ENCODE measurements at regions not wholly inside any gene's neighbourhood (a gene's known extent, or its start where the extent isn't known, plus 50 kb on each side); places are given as distances from the start of the nearest gene placed in this dataset.

DNA sequence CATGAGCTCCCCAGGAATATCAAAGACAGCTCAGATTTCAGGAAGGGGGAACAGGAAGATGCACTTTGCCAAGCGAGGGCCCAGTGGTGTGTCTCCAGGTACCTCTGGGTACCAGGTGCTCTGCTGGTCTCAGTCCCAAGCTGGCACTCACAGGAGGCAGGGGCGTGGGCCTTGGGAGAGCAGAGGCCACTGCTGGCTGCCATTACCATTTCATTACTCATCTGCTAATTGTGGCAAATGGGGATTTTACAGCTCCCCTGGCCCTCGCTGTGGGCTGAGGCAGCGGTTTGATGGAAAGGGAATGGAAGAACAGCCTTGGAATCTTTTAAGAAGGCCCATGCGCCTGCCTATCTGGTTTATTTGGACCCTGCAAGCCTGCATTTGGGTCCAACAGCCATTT is 192.0 kb upstream of the NAV2 start:
- H3K27me3 ChIP-seq (replicated peaks in 1 of 4; ENCODE audit: control extremely low read depth in 1 of 4, control insufficient read depth in 3 of 4, insufficient read depth in 4 of 4, low read length in 3 of 4): peaks cover 0 to 3% (median under 1%) of the 10 kb centered on the region in 4 experiments
- no peaks in the 10 kb centered on the region for H4K20me1 ChIP-seq (ENCODE audit: control insufficient read depth, insufficient read depth, low read length, poor library complexity, severe bottlenecking)
- no peak overlapping the region for H3K9ac ChIP-seq (ENCODE audit: low read length)
- peaks cover 0 to 6% of the 10 kb centered on the region in 2 donors for H3K4me1 ChIP-seq (ENCODE audit: control insufficient read depth in 2 of 2, insufficient read depth in 2 of 2, low read length in 2 of 2)
- intact Hi-C loops (cut with micrococcal nuclease): no loop called here
- no peaks in the 10 kb centered on the region for H3K9me3 Mint-ChIP-seq (ENCODE audit: insufficient read depth)
- H2AFZ ChIP-seq (ENCODE audit: insufficient read depth, low read depth, low read length, poor library complexity, severe bottlenecking): no peak overlapping the region
- no peak overlapping the region for H3K27ac ChIP-seq (ENCODE audit: low read length in 2 of 2)
- H3K27me3 Mint-ChIP-seq: peaks cover 6% of the 10 kb centered on the region
- DNase-seq (no peak), ATAC-seq (ENCODE audit: low read depth) (no peak)
- H3K4me3 ChIP-seq (ENCODE audit: control extremely low read depth in 1 of 5, extremely low read depth in 1 of 5, insufficient read depth in 1 of 5, low read depth in 2 of 5, low read length in 4 of 5): no peak overlapping the region
- CTCF ChIA-PET: no interaction called here
- no peaks in the 10 kb centered on the region for H3K36me3 ChIP-seq (replicated peaks in 1 of 2; ENCODE audit: control extremely low read depth in 1 of 2, control insufficient read depth in 1 of 2, extremely low read depth in 1 of 2, insufficient read depth in 2 of 2, low read length in 1 of 2)
- no peak overlapping the region for H3K4me2 ChIP-seq (replicated peaks; ENCODE audit: low read depth, low read length, poor library complexity, severe bottlenecking)
- no peak overlapping the region for H3K4me3 Mint-ChIP-seq
- no peaks in the 10 kb centered on the region for H3K9me3 ChIP-seq (ENCODE audit: control extremely low read depth in 1 of 3, control insufficient read depth in 2 of 3, insufficient read depth in 1 of 3, low read length in 2 of 3)
- 85% methylated on average over 5 of the region's 5 CpGs for WGBS (ENCODE audit: insufficient coverage)
- no peak overlapping the region for H3K27ac Mint-ChIP-seq
- POLR2A ChIA-PET: no interaction called here
- TF ChIP-seq, protein P1, sequence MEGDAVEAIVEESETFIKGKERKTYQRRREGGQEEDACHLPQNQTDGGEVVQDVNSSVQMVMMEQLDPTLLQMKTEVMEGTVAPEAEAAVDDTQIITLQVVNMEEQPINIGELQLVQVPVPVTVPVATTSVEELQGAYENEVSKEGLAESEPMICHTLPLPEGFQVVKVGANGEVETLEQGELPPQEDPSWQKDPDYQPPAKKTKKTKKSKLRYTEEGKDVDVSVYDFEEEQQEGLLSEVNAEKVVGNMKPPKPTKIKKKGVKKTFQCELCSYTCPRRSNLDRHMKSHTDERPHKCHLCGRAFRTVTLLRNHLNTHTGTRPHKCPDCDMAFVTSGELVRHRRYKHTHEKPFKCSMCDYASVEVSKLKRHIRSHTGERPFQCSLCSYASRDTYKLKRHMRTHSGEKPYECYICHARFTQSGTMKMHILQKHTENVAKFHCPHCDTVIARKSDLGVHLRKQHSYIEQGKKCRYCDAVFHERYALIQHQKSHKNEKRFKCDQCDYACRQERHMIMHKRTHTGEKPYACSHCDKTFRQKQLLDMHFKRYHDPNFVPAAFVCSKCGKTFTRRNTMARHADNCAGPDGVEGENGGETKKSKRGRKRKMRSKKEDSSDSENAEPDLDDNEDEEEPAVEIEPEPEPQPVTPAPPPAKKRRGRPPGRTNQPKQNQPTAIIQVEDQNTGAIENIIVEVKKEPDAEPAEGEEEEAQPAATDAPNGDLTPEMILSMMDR (IDR thresholded peaks at IDR 0.05): no peak
- TF ChIP-seq EZH2 (IDR thresholded peaks at IDR 0.05; ENCODE audit: borderline replicate concordance, insufficient read depth, low read depth, low read length, poor library complexity, severe bottlenecking): no peak
- peaks cover 3% of the 10 kb centered on the region for H3K4me1 Mint-ChIP-seq
- no peaks in the 10 kb centered on the region for H3K79me2 ChIP-seq (ENCODE audit: control insufficient read depth, insufficient read depth, low read length)

DNA sequence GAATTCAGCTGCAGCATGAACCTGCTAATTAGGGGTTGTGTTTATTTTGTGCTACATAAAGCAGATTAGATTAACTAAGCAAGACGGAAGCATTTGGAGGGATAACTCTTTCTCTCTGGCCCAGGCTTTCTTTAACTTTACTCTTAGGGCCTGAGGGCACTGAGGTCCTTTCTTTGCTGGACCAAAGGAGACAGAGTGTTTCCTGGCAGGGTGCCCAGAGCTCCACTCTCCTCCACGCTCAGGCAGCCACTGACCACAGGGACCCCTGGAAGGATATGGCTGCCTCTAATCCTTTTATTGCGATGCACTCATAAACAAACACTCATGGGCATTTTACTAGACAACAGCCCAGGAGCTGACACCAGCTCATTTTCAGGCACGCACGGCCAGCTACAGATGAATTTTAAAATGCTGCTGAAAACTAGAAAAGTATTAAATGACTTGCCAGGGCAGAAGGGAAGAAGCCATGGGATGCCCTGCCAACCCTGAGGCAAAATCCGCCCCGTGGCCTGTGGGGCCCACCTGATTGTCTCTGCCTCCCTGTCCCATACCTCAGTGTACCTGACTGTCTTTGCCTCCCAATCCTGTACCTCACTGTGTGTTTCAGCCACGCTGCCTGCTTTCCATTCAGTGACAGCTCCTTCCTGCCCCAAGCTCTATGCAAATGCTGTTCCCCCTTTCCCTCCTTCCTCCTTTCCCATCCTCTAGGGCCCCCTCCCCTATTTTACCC is 192.6 kb upstream of the NAV2 start:
- peaks cover 6% of the 10 kb centered on the region for H3K27me3 Mint-ChIP-seq
- no peaks in the 10 kb centered on the region for H4K20me1 ChIP-seq (ENCODE audit: control insufficient read depth, insufficient read depth, low read length, poor library complexity, severe bottlenecking)
- CTCF ChIA-PET: no interaction called here
- H3K27me3 ChIP-seq (replicated peaks in 1 of 4; ENCODE audit: control extremely low read depth in 1 of 4, control insufficient read depth in 3 of 4, insufficient read depth in 4 of 4, low read length in 3 of 4): peaks cover 0 to 5% (median under 1%) of the 10 kb centered on the region in 4 experiments
- ATAC-seq (ENCODE audit: low read depth) (no peak), DNase-seq (no peak)
- H2AFZ ChIP-seq (ENCODE audit: insufficient read depth, low read depth, low read length, poor library complexity, severe bottlenecking): no peak overlapping the region
- no peak for TF ChIP-seq EZH2 (IDR thresholded peaks at IDR 0.05; ENCODE audit: borderline replicate concordance, insufficient read depth, low read depth, low read length, poor library complexity, severe bottlenecking)
- TF ChIP-seq, protein P1 (IDR thresholded peaks at IDR 0.05): no peak
- WGBS (ENCODE audit: insufficient coverage): 65% methylated on average over 4 of the region's 8 CpGs
- no peaks in the 10 kb centered on the region for H3K9me3 ChIP-seq (ENCODE audit: control extremely low read depth in 1 of 3, control insufficient read depth in 2 of 3, insufficient read depth in 1 of 3, low read length in 2 of 3)
- H3K9ac ChIP-seq (ENCODE audit: low read length): no peak overlapping the region
- H3K4me3 ChIP-seq (ENCODE audit: control extremely low read depth in 1 of 5, extremely low read depth in 1 of 5, insufficient read depth in 1 of 5, low read depth in 2 of 5, low read length in 4 of 5): no peak overlapping the region
- no peak overlapping the region for H3K4me3 Mint-ChIP-seq
- H3K4me1 Mint-ChIP-seq: no peaks in the 10 kb centered on the region
- H3K4me2 ChIP-seq (replicated peaks; ENCODE audit: low read depth, low read length, poor library complexity, severe bottlenecking): no peak overlapping the region
- H3K9me3 Mint-ChIP-seq (ENCODE audit: insufficient read depth): no peaks in the 10 kb centered on the region
- POLR2A ChIA-PET: no interaction called here
- H3K36me3 ChIP-seq (replicated peaks in 1 of 2; ENCODE audit: control extremely low read depth in 1 of 2, control insufficient read depth in 1 of 2, extremely low read depth in 1 of 2, insufficient read depth in 2 of 2, low read length in 1 of 2): no peaks in the 10 kb centered on the region
- H3K27ac Mint-ChIP-seq: no peak overlapping the region
- H3K27ac ChIP-seq (ENCODE audit: low read length in 2 of 2): no peak overlapping the region
- H3K4me1 ChIP-seq (ENCODE audit: control insufficient read depth in 2 of 2, insufficient read depth in 2 of 2, low read length in 2 of 2): peaks cover 0 to under 1% of the 10 kb centered on the region in 2 donors
- no peaks in the 10 kb centered on the region for H3K79me2 ChIP-seq (ENCODE audit: control insufficient read depth, insufficient read depth, low read length)
- intact Hi-C loops (cut with micrococcal nuclease): no loop called here

Data from B cell (primary cell).